ENCODE measurements at regions not wholly inside any gene's neighbourhood (a gene's known extent, or its start where the extent isn't known, plus 50 kb on each side); places are given as distances from the start of the nearest gene placed in this dataset.

GRCh38 chr11:115613986-115614632 is 109.9 kb upstream of the CADM1 start:
- TF ChIP-seq EZH2 (IDR thresholded peaks at IDR 0.05; ENCODE audit: borderline replicate concordance, insufficient read depth, low read length, poor library complexity, severe bottlenecking) (no peak), POLR2AphosphoS5 (IDR thresholded peaks at IDR 0.05) (no peak), MXI1 (conservative IDR thresholded peaks at IDR 0.05; ENCODE audit: poor library complexity, severe bottlenecking) (no peak), TAF1 (IDR thresholded peaks at IDR 0.05; ENCODE audit: low read depth) (no peak)
- TF ChIP-seq, protein P1, sequence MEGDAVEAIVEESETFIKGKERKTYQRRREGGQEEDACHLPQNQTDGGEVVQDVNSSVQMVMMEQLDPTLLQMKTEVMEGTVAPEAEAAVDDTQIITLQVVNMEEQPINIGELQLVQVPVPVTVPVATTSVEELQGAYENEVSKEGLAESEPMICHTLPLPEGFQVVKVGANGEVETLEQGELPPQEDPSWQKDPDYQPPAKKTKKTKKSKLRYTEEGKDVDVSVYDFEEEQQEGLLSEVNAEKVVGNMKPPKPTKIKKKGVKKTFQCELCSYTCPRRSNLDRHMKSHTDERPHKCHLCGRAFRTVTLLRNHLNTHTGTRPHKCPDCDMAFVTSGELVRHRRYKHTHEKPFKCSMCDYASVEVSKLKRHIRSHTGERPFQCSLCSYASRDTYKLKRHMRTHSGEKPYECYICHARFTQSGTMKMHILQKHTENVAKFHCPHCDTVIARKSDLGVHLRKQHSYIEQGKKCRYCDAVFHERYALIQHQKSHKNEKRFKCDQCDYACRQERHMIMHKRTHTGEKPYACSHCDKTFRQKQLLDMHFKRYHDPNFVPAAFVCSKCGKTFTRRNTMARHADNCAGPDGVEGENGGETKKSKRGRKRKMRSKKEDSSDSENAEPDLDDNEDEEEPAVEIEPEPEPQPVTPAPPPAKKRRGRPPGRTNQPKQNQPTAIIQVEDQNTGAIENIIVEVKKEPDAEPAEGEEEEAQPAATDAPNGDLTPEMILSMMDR (IDR thresholded peaks at IDR 0.05; ENCODE audit: poor library complexity, severe bottlenecking): no peak

Measured in neural cell (in vitro differentiated cells).